GM19324 (cell line): ENCODE measurements at regions not wholly inside any gene's neighbourhood (a gene's known extent, or its start where the extent isn't known, plus 50 kb on each side); places are given as distances from the start of the nearest gene placed in this dataset.
"Not testable (repeated sequence)": the region's sequence is repeated elsewhere in the genome, so short reads cannot be mapped to it uniquely, and the experiment has no call there.

ENCODE experiments used
- ATAC-seq: cut with Tn5 transposase; IDR thresholded peaks from one replicate; pipeline ENCODE4 v1.9.1; 2021; ENCODE audit warnings: mild to moderate bottlenecking, moderate library complexity; ENCODE audit not compliant: unreplicated experiment, low FRiP score

DNA sequence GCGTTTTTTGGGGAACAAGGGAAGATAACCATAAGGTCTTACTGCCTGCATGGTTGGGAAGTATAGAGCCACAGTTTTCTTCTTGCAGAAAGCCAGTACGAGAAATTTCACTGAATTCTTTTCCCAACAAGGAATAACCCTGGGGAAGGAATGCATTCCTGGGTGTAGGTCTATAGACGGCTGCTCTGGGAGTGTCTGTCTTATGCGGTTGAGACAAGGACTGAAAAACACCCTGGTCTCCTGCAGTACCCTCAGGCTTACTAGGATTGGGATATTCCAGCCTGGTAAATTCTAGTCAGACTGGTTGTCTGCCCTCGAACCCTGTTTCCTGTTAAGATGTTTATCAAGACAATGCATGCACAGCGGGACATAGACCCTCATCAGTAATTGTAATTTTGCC, 984.3 kb upstream of the NUDT12 start:
- not testable (repeated sequence) for ATAC-seq

DNA sequence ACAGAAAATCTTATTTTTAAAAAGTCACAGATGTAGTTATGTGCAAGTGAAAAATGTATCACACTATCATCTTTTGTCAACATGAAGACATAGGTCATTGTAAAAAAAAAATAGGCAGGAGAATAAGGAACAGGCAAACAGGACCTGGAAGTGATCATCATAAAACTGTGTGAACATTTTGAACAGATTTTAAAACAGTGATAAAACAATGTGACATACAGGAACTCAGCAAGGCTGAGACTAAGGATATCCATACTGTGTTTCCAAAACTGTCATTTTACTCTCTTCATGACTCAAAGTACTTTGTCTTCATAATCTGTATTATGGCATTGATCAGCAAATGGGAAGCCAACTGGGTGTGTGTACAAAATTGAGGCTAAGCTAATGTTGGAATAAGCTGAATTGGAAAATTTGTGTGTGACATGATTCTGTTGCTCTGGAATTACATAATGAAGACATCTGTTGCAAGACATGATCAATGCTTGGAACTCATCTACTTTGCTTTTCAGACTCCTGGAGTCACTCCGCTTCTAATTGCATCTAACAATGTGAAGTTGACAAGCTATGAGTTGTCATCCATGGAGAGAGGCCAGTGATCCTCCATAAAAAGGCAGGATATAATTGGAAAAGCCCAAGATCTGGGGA, 978.7 kb upstream of the NUDT12 start:
- ATAC-seq, result no peak

DNA sequence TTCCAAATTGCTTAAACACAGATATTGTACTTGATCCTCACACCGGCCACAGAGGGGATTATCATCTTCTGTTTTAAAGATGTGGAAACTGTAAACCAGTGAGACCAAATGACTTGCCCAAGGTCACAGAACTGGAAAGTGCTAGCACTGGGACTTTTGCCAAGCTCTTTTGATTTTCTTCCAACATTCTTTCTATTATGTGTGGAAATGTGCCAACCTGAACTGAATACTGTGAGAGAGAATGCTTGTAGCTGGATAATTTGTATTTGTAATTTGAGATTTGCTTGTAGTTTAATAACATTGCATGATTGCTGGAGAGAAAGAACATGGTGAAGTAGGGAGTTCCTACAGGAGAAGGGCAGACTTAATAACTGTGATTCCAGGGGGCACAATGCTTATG, 977.9 kb upstream of the NUDT12 start:
- ATAC-seq, result no peak

DNA sequence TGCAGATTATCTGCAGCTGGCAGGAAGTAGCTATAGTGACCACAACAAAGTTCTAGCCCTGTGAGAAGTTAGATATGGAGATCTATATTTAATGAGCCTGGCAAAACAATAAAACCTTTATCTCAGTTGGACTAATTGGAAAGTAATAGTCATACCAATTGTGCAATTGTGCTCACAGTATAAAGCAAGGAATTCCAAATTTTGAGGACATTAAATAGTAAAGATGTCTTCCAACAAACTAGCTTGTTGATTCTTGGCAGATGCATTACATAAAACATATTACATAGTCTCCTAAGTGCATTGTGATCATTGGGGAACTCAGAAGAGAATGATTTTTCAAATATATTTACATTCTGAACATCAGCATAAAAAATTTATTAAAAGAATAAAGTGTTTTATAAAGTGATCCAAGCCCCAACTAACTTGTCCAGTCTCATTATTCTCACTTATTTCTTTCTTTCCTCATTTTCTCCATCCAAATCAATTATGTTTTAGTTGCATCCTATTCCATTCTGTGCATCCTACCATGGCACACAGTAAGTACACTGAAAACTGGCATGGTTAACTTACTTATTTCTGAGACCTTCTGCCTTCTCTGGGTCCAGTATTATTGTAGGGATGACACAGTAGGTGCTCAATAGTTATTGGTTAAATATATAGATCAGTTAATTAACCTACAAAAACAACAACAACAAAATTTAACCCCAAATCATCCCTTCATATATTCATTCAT, 977.2 kb upstream of the NUDT12 start:
- no peak for ATAC-seq

DNA sequence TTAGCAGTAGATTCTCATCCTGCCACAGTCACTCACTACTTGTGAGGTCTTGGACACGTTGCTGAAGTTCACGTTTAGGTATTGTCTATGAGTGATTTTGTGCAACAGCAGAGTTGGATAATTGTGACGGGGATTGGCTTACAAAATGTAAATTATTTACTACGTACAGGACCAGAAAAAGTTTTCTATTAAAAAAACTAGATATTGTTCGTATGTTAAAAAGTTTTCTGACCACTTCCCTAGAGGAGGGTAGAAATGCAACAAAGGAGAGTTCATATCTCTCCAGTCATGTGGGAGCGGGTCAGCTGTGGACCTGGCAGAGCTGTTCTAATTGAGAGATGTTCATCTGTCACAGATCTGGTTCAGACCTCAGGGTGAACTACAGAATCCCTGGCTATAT, 976.1 kb upstream of the NUDT12 start:
- ATAC-seq, result no peak

DNA sequence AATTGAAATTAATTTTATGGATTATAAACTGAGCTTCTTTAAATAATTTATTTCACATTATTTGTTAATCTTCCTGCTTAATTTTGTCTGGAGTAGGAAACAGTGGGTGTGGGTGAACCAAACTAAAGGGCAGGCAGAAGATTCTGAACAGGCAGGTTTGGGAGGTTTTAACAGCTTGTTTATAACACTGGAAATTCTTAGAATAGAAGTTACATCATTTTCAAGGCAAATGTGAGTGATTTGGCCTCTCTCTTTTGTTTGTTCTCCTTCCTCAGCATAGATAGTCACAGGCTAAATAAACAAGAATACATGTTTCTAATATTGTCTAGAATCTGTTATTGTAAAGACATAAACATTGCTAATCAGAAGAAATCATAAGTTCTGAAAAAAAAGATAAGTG, 970.9 kb upstream of the NUDT12 start:
- no peak for ATAC-seq

DNA sequence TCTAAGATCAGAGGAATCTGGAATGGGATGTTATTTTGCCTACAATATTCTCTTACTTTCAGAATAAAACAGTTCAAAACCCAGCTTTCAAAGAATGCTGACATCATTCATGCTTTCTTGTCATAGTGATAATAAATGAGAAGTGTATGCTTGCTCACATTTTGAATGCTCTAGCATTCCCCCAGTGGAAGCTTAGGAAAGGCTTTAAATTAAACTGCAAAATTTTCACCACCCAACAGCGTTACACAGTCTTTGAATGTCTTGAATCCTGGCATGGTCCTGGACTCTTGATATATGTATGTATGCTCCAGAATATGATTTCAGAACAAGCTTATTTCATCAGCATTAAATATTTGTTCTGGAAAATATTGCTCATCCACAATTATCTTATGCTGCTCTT, 964.3 kb upstream of the NUDT12 start:
- no peak for ATAC-seq

DNA sequence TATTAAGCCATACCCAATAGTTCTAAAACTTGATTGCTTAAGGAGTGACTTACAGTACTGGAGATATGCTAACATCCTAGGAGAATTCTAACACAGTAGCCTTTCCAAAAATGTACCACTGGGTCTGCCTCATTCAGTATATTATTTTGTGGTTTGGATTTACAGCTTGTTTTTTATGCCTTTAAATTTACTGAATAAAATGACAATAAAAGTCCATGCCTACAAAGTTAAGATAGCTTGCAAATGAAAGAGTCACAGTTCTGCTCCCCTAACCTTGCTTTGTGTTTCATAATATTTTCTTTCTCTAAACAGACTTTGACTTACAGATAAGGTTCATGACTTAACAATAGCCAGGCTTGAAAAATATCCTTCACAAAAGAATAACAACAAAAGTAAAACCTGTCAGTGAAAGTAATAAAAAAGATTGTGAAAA, 951.1 kb upstream of the NUDT12 start:
- ATAC-seq, result no peak

DNA sequence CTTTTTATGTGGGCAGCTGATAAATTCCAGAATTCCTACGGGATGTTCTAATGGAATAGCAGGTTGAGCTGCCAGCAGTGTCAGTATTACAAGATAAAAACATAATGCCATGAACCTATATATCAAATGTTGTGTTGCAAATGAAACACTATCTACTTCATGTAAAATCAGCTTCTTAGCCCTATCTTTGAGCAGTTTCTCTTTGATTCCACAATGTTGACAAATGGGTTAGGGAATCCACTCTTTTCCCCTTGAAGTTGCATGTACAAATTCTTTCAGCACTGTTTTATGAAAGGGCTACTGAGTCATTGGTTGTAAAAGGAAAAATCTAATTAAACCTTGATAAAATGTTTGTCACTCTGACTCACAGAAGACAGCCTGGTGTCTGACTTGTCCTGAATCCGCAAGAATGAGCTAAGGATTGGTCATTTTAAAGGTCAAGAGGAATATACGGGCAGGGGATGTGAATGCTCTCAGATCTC, 950.6 kb upstream of the NUDT12 start:
- no peak for ATAC-seq

DNA sequence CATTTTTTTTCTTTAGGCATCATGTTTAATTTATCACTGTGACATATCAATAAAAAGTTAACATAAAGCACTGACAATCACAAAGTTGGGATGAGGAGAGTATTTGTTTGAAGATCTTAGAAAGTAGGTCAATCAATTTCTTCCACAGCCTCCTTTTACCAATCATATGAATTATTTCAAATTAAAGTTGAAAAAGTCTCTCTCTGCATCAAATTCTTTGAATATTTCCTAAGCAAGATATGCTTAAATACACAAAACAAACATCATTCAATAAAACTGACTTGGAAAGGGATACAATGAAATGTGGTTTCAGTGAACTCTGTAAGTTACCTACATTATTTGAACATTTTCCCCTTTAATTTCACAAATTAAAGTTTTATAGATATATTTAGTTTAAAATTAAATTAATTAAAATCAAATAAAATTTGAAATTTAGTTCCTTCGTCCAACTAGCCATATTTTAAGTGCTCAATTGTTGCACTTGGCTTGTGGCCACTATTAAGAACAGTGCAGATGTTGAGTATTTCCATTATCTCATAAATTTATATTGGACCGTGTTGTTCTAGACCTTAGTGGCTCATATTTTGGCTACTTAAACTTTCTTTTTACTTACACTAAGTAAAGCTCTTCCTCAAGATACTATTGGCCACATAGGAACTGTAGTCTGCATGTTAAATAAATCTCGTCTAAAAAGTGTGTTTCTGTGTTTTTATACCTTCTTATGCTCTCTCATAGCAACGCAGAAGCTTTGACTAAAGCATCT, 949.7 kb upstream of the NUDT12 start:
- no peak for ATAC-seq

DNA sequence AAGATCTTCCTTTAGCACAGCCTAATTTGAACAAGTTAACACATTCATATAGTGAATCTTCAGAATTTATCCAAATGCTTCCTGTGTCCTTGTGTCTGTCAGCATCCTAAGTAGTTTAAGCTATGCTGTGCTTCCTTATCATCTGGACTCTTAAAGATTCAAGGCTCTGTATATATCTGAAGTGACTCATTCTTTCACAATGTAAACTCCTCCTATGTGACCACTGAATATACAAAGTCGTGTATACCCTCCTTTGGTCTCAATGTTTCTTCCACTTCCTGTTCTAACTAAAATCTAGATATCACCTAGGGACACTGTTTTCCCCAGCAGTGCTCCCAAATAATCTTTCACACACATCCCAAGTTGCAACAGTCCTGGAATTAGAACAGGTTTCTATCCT, 935.7 kb upstream of the NUDT12 start:
- no peak for ATAC-seq

DNA sequence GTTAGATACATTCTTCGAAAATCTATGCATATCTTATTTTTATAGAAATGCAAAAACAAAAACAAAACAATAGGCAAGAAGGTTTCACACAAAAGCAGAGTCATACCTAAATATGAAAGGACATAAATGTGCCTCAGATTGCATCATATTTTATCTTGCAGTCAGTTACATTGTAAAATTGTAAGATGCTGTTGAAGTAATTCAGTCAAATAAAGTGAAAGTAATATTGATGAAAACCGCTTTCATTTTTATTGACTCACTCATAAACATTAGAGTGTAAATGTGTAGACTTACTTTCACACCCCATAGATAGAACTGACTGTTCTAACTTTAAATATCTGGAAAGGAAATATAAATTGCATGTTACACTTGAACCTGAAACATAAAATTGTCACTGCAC, 931.5 kb upstream of the NUDT12 start:
- ATAC-seq, result no peak

DNA sequence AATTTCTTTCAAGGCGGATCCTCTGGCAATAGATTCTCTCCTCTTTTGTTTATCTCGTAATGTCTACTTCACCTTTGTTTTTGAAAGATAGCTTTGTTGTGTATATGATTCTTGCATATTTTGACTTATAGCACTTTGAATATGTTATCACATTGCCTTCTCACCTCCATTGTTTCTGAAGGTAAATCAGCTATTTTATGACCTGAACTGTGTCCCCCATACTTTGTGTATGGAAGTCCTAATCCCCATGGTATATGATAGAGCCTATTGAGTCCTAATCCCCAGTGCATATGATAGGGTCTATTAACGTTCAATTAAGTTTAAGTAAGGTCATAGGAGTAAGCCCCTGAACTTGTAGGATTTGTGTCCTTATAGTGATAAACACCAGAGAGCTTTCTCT, 910.2 kb upstream of the NUDT12 start:
- no peak for ATAC-seq

DNA sequence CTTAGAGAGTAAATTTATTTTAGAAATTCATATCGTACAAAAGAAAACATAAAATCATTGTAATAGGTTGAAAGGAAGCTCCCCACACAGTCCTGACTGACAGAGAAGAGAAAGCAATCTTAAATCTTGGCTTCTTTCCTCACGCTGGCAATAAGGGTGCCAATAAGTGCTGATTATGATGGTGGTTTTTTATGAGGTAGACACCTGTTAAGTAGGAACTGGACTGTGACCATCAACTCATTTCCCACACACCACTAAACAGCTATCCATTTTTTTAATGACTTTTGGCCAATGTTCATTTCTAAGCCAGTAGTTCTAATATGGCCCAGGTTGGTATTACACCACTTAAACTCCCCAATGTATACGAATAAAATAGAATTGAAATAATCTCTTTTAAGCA, 893.5 kb upstream of the NUDT12 start:
- ATAC-seq, result no peak

DNA sequence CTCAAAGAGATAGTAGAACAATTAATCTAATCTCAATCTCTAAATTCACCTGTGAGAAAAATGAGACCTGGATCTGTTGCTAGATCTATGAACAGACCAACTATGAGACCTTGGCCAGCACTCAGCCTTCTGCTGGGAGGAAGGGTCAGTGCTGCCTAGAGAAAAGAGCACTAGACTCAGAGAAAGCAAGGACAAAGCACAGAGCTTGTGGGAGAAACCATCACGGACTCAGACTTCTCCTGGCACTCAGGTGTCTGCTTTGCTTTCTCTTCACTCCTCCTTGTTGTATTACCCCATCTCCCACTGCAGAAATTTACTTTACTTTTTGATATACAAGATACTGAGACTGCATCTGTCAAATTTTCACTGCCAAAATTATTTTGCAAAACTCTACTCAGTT, 890.0 kb upstream of the NUDT12 start:
- ATAC-seq, result no peak

DNA sequence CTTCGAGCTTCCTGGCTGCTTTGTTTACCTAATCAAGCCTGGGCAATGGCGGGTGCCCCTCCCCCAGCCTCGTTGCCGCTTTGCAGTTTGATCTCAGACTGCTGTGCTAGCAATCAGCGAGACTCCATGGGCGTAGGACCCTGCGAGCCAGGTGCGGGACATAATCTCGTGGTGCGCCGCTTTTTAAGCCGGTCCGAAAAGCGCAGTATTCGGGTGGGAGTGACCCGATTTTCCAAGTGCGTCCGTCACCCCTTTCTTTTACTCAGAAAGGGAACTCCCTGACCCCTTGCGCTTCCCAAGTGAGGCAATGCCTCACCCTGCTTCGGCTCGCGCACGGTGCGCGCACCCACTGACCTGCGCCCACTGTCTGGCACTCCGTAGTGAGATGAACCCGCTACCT, 889.3 kb upstream of the NUDT12 start:
- not testable (repeated sequence) for ATAC-seq

DNA sequence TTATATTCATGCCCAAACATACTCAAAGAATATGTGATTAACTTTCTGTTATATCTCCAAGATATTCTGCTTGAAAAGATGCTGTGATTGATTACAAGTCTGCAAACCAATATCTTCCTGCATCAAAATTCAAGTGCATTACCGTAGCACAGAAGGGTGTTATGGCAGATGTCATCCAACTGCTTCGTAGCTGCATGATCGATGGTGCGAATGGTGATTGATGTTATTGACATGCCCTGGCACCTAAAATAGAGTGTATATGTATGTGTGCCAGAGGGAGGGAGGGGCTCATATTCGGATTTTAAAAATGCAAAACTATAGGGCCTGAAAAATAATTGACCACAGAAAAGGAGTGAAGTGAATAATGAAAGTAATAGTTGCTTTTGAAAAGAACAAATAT, 882.1 kb upstream of the NUDT12 start:
- ATAC-seq, result no peak

DNA sequence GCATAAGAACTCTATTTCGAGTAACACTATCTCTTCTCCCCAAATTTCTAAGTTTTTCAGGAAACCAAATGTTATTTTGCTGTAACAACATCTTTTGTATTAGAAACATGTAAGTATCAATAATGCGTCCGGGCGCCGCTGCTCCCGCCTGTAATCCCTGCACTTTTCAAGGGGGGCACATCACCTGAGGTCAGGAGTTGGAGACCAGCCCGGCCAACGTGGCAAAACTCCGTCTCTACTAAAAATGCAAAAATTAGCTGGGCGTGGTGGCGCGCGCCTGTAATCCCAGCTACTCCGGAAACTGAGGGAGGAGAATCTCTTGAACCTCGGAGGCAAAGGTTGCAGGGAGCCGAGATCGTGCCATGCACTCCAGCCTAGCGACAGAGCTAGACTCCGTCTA, 881.1 kb upstream of the NUDT12 start:
- ATAC-seq, result no peak

DNA sequence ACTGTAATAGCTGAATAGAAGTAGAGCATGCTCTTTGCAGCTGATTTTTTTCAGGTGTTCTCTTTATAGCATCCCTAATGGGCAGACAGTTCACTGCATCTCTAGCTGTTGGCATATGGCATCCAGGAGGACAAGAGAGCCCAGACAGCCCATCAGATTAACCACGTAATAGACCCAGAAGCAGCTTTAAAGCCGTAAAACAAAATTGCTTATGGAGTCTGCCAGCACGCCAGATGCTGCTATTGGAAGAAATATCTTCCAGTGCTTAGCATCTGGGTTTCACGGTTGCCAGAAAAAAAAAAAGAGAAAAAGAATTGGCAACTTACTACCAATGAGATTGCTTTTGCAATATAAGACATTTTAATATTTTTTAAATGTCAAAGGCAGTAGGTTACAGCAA, 869.4 kb upstream of the NUDT12 start:
- ATAC-seq, result no peak

DNA sequence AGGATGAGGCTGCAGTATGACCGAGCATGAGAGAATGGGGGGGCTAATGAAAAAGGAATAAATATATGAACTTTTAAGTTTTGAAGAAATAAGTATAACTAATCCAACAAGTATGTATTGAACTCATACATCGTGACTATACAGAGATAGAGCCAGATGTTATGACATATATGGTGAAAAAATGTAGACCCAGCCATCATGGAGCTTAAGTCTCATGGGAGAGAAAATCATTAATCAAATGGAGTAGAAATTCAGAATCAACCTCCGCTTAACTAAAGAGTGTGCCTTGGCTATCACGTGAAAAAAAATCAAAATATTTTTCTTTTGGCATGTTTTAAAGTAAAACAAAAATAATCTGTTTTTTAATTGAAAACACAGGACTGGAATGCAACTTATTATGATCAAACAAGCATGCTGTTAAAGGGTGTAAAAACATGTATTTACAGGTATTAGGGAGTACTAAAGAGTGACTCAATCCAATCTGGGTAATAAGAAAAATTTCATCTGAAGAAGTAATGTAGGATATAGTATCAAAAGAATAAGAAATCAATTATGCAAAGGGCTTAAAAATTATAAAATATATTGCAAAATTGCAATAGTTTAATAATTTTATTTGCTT, 868.5 kb upstream of the NUDT12 start:
- ATAC-seq, result no peak

DNA sequence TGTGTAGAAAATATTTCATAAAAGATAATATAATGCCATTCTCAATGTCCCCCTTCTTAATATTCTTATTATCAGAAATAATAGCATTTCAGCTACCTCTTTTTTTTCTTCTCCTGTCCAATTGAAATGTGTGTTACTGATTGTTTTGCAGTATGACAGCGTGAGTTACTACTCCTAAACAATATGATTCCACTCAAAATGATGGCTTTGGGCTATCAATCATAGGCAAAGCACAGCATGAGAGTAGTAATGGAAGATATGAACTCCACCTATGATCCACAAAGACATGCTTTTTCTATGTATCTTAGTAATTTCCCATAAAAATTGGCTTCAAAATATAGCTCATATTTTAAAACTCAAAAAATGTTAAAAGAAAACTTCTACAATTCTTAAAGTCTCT, 867.3 kb upstream of the NUDT12 start:
- no peak for ATAC-seq
